Transverse colon (tissue), 4 donors: ENCODE measurements at regions not wholly inside any gene's neighbourhood (a gene's known extent, or its start where the extent isn't known, plus 50 kb on each side); places are given as distances from the start of the nearest gene placed in this dataset.

Source experiments
- DNase-seq: peaks from one replicate; pipeline ENCODE4 v3.0.0-alpha.2; 2019
- H3K27ac ChIP-seq, 4 donors: fragments of 200-600 bp; sonication (generic); 2 replicates each; pipeline ENCODE4 v1.5.1; 2016 to 2018; ENCODE audit warnings: inconsistent platforms in 4 of 4
- H3K27me3 ChIP-seq: fragments of 200-600 bp; sonication (generic); 2 replicates; pipeline ENCODE4 v1.5.1; 2017; ENCODE audit warnings: inconsistent platforms
- H3K36me3 ChIP-seq, 4 donors: fragments of 200-600 bp; sonication (generic); 2 replicates each; pipeline ENCODE4 v1.5.1; 2017 to 2019; ENCODE audit warnings: inconsistent platforms in 4 of 4
- H3K4me1 ChIP-seq, 4 donors: fragments of 200-600 bp; sonication (generic); 2 replicates each; pipeline ENCODE4 v1.5.1; 2017 to 2020; ENCODE audit warnings: inconsistent platforms in 4 of 4
- H3K4me3 ChIP-seq, 4 donors: fragments of 200-600 bp; sonication (generic); 1 replicate in 1 of 4; 2 replicates in 3 of 4; pipeline versions ENCODE4 v1.5.1 to v1.6.1; 2017 to 2019; ENCODE audit warnings: inconsistent platforms in 4 of 4
- H3K9me3 ChIP-seq, 2 donors: fragments of 200-600 bp; sonication (generic); 2 replicates each; pipeline ENCODE4 v1.5.1; 2017 to 2019; ENCODE audit warnings: inconsistent platforms in 2 of 2
- EP300 ChIP-seq: sonication (generic); formaldehyde crosslinking; IDR thresholded peaks from one replicate; pipeline ENCODE4 v1.6.1; 2017; ENCODE audit warnings: antibody characterized with exemption, low read depth
- POLR2A ChIP-seq: fragments of 450-650 bp; IDR thresholded peaks from one replicate; pipeline ENCODE4 v1.6.1; 2016; ENCODE audit warnings: antibody characterized with exemption, mild to moderate bottlenecking, moderate library complexity
- POLR2AphosphoS5 ChIP-seq, 3 donors: sonication (generic); formaldehyde crosslinking; IDR thresholded peaks; one replicate each; pipeline ENCODE4 v1.6.1; 2016; ENCODE audit warnings: antibody characterized with exemption in 3 of 3
- WGBS, 2 donors: methylation state at CpG; one replicate each; pipeline ENCODE4 v1.1.5; 2018; ENCODE audit warnings: low coverage in 1 of 2; 5-methylcytosine and 5-hydroxymethylcytosine counted together
- in situ Hi-C, 4 donors: fragments of 200-750 bp; cut with MboI; loops; one replicate each; pipeline versions ENCODE4 v1.15.0 to v1.15.1; 2017; ENCODE audit warnings: low sequenced_read_pairs in 3 of 4, low pct_ligation_motif_present in 1 of 4, low pct_unique_long_range_greater_than_20kb in 1 of 4
- intact Hi-C: fragments of 100-400 bp; cut with DNase I; formaldehyde crosslinking; loops from one replicate; pipeline ENCODE4 v1.15.1; 2023; ENCODE audit warnings: low total_unique reads
- TF ChIP-seq, protein P1 (sequence below), 5 experiments: fragments of 200-600 bp in 3 of 5; fragments of 450-650 bp in 2 of 5; sonication (generic) in 3 of 5; IDR thresholded peaks; 1 replicate in 2 of 5; 2 replicates in 3 of 5; pipeline ENCODE4 v1.5.1; 2016 to 2017; ENCODE audit warnings: antibody characterized with exemption in 5 of 5, inconsistent platforms in 3 of 5, mild to moderate bottlenecking in 2 of 5, moderate library complexity in 1 of 5

DNA sequence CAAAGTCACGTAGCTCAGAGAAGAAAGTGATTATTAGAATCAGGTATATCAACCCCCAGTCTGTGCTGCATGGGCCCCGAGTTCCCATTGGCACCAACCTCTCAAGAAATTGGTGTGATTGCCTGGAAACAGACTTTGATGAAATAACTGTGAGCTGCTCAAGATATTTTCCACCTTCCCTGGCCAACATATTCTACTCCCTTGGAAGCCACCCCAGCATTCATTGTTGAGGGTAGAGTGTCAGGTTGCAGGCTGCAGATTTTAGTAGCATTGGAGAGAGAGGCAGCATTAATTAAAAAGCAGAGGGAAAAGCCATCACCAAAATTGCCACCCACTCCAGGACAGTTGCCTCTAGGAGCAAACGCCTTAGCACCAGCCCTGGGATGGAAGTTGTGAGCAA is 154.2 kb upstream of the TNPO1 start:
- Histone ChIP-seq H3K9me3 (no peaks in the 10 kb centered on the region), H3K27ac (no peak overlapping the region), H3K27me3 (no peaks in the 10 kb centered on the region), H3K4me1 (no peaks in the 10 kb centered on the region), H3K4me3 (no peak overlapping the region), H3K36me3 (no peaks in the 10 kb centered on the region)
- intact Hi-C loops (no loop called here), in situ Hi-C loops (no loop called here)
- no peak for DNase-seq
- TF ChIP-seq POLR2A = no peak
- no peak for TF ChIP-seq EP300
- TF ChIP-seq, protein P1, sequence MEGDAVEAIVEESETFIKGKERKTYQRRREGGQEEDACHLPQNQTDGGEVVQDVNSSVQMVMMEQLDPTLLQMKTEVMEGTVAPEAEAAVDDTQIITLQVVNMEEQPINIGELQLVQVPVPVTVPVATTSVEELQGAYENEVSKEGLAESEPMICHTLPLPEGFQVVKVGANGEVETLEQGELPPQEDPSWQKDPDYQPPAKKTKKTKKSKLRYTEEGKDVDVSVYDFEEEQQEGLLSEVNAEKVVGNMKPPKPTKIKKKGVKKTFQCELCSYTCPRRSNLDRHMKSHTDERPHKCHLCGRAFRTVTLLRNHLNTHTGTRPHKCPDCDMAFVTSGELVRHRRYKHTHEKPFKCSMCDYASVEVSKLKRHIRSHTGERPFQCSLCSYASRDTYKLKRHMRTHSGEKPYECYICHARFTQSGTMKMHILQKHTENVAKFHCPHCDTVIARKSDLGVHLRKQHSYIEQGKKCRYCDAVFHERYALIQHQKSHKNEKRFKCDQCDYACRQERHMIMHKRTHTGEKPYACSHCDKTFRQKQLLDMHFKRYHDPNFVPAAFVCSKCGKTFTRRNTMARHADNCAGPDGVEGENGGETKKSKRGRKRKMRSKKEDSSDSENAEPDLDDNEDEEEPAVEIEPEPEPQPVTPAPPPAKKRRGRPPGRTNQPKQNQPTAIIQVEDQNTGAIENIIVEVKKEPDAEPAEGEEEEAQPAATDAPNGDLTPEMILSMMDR (IDR thresholded peaks at IDR 0.05) = no peak
- no peak for TF ChIP-seq POLR2AphosphoS5 (IDR thresholded peaks at IDR 0.05)
- 67 to 92% methylated on average over 2 to 3 of the region's 3 CpGs for WGBS, 2 donors

DNA sequence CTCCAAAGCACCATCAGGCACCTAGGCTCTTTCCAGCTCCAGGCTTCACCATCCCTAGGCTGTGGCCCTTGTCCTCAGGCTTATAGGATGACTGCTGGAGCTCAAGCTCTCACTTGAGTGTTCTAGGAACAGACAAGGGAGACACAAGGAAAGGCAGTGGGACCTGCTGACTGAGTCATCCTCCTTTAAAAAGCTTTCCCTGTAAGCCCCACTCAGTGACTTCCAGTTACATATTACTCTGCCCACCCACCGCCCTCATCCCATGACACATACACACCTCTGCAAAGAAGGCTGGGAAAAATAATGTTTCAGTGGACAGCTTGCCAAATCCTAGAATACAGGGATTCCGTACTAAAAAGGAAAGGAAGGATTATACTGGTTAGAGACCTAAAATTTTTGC is 154.2 kb upstream of the ZNF366 start:
- no peak overlapping the region for H3K4me3 ChIP-seq
- in situ Hi-C loops = no loop called here
- no peaks in the 10 kb centered on the region for H3K4me1 ChIP-seq
- no peak for TF ChIP-seq POLR2AphosphoS5 (IDR thresholded peaks at IDR 0.05)
- TF ChIP-seq, protein P1 (IDR thresholded peaks at IDR 0.05) = no peak
- TF ChIP-seq POLR2A = no peak
- no peak for TF ChIP-seq EP300
- no peaks in the 10 kb centered on the region for H3K36me3 ChIP-seq
- H3K27me3 ChIP-seq = no peaks in the 10 kb centered on the region
- DNase-seq = no peak
- WGBS, 2 donors = 76 to 100% methylated on average over 1 to 2 of the region's 2 CpGs
- H3K27ac ChIP-seq = no peak overlapping the region
- intact Hi-C loops = no loop called here
- H3K9me3 ChIP-seq = no peaks in the 10 kb centered on the region

DNA sequence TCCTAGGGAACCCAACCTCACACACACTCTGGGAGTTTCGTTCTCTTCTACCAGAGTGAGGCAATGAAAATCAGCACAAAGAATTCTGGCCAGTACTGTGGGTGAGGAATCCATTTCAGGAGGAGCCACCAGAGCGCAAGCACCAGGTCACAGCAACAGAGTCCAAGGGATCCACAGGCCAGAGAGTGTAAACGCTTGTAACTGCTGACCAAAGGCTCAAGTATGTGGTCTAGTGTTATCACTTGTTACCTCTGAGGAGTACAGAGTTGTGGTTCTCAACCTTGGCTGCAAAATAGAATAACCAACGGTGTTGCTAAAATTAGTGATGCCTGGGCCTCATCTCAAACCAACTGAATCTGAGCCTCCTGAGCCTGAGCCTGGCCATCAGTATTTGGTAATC is 152.5 kb upstream of the ZNF366 start:
- Histone ChIP-seq H3K27ac (no peak overlapping the region), H3K36me3 (no peaks in the 10 kb centered on the region), H3K4me1 (no peaks in the 10 kb centered on the region), H3K4me3 (no peak overlapping the region), H3K9me3 (no peaks in the 10 kb centered on the region), H3K27me3 (no peaks in the 10 kb centered on the region)
- no peak for TF ChIP-seq POLR2AphosphoS5 (IDR thresholded peaks at IDR 0.05)
- TF ChIP-seq, protein P1 (IDR thresholded peaks at IDR 0.05) = no peak
- TF ChIP-seq POLR2A = no peak
- no peak for TF ChIP-seq EP300
- in situ Hi-C loops (no loop called here), intact Hi-C loops (no loop called here)
- DNase-seq = no peak
- WGBS, 2 donors = 83% methylated on average over 1 to 4 of the region's 4 CpGs

DNA sequence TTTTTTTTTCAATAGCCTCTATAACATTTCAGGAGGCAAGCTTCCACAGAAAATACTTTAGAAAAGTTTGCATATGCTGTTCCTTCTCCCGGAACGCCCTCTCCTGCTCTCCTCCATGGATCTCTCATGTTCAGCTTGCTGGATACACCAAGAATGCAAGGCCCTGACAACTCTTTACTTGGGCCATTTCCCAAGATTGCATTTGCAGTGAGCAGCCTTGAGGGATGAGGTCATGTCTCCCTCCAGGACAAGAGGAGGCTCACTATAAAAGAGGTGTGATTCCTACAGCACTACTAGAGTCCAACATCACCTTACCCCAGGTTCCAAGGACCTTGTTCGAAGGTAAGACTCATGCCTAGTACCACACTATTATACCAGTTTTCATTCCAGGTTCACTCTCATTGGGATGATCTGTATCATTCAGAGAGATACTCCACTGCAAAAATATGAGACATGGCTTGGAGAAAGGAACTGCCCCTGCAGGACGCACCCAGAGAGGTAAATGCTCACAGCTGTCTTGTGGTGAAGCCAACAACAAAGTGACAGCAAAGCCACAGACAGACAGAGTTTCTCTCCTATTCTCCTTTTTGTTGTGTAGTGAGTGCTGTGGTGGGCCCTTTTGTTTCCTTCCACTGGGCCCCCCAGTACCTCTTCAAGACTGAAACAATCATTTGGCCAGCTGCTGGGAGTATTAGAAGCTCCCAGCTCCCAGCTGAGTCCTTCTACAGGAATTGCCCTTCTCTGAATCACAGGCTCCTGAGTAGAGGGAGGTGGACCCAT is 151.7 kb upstream of the ZNF366 start:
- H3K9me3 ChIP-seq = no peaks in the 10 kb centered on the region
- no peak overlapping the region for H3K4me3 ChIP-seq
- no peak for DNase-seq
- no peaks in the 10 kb centered on the region for H3K36me3 ChIP-seq
- in situ Hi-C loops (no loop called here), intact Hi-C loops (no loop called here)
- no peak overlapping the region for H3K27ac ChIP-seq
- 85% methylated on average over 4 of the region's 4 CpGs; no CpG with 5 or more reads in 1 of the 2 donors for WGBS, 2 donors
- peaks cover 0 to 2% (median 0%) of the 10 kb centered on the region in 4 donors for H3K4me1 ChIP-seq
- no peaks in the 10 kb centered on the region for H3K27me3 ChIP-seq
- TF ChIP-seq POLR2AphosphoS5 (IDR thresholded peaks at IDR 0.05) (no peak), POLR2A (no peak), EP300 (no peak)
- TF ChIP-seq, protein P1 (IDR thresholded peaks at IDR 0.05) = no peak
